ENCODE measurements at regions not wholly inside any gene's neighbourhood (a gene's known extent, or its start where the extent isn't known, plus 50 kb on each side); places are given as distances from the start of the nearest gene placed in this dataset.

GRCh38 chr2:150762571-150762970, 275.1 kb upstream of the RND3 start:
- Histone ChIP-seq H3K27ac (no peak overlapping the region), H3K36me3 (no peaks in the 10 kb centered on the region), H3K4me1 (no peaks in the 10 kb centered on the region), H3K9me3 (no peaks in the 10 kb centered on the region), H3K4me3 (no peak overlapping the region), H3K27me3 (no peaks in the 10 kb centered on the region)
- DNase-seq = no peak
- 39 to 66% methylated on average over 2 of the region's 2 CpGs for WGBS, 2 donors
- TF ChIP-seq POLR2A (IDR thresholded peaks at IDR 0.05) (no peak), CTCF (IDR thresholded peaks at IDR 0.05) (no peak)
- intact Hi-C loops (cut with DNase I) = no loop called here

- Histone ChIP-seq H3K27ac (no peak overlapping the region), H3K4me3 (no peak overlapping the region), H3K4me1 (no peaks in the 10 kb centered on the region), H3K36me3 (no peaks in the 10 kb centered on the region), H3K27me3 (no peaks in the 10 kb centered on the region), H3K9me3 (no peaks in the 10 kb centered on the region)
- 0% methylated on average over 1 of the region's 1 CpG for WGBS, 2 donors
- intact Hi-C loops (cut with DNase I) = no loop called here
- no peak for DNase-seq
- no peak for TF ChIP-seq POLR2A (IDR thresholded peaks at IDR 0.05)
These were observed 272.1 kb upstream of the RND3 start for GRCh38 chr2:150759531-150759930.

- H3K27me3 ChIP-seq = no peaks in the 10 kb centered on the region
- H3K4me3 ChIP-seq = no peak overlapping the region
- no peak for DNase-seq
- intact Hi-C loops (cut with DNase I) = no loop called here
- TF ChIP-seq CTCF (IDR thresholded peaks at IDR 0.05) = no peak
- no peak for TF ChIP-seq POLR2A (IDR thresholded peaks at IDR 0.05)
- WGBS, 2 donors = 33 to 47% methylated on average over 3 of the region's 3 CpGs
- H3K36me3 ChIP-seq = no peaks in the 10 kb centered on the region
- H3K4me1 ChIP-seq = no peaks in the 10 kb centered on the region
- no peaks in the 10 kb centered on the region for H3K9me3 ChIP-seq
- no peak overlapping the region for H3K27ac ChIP-seq
These were observed 271.6 kb upstream of the RND3 start for GRCh38 chr2:150759106-150759505.

GRCh38 chr2:150752229-150752628, 264.8 kb upstream of the RND3 start:
- Histone ChIP-seq H3K27ac (no peak overlapping the region), H3K4me1 (no peaks in the 10 kb centered on the region), H3K36me3 (no peaks in the 10 kb centered on the region), H3K27me3 (no peaks in the 10 kb centered on the region), H3K9me3 (no peaks in the 10 kb centered on the region), H3K4me3 (no peak overlapping the region)
- intact Hi-C loops (cut with DNase I) = no loop called here
- no peak for DNase-seq
- TF ChIP-seq POLR2A (IDR thresholded peaks at IDR 0.05) = no peak
- no peak for TF ChIP-seq CTCF (IDR thresholded peaks at IDR 0.05)

- TF ChIP-seq POLR2A (IDR thresholded peaks at IDR 0.05) (no peak), CTCF (IDR thresholded peaks at IDR 0.05) (no peak)
- H3K4me3 ChIP-seq = no peak overlapping the region
- H3K27me3 ChIP-seq = no peaks in the 10 kb centered on the region
- 69 to 74% methylated on average over 1 of the region's 1 CpG for WGBS, 2 donors
- H3K4me1 ChIP-seq = no peaks in the 10 kb centered on the region
- intact Hi-C loops (cut with DNase I) = no loop called here
- DNase-seq = no peak
- no peaks in the 10 kb centered on the region for H3K9me3 ChIP-seq
- no peaks in the 10 kb centered on the region for H3K36me3 ChIP-seq
- no peak overlapping the region for H3K27ac ChIP-seq
These were observed 263.3 kb upstream of the RND3 start for GRCh38 chr2:150750720-150751119.

- Histone ChIP-seq H3K27ac (no peak overlapping the region), H3K27me3 (no peaks in the 10 kb centered on the region), H3K4me1 (no peaks in the 10 kb centered on the region), H3K36me3 (no peaks in the 10 kb centered on the region), H3K4me3 (no peak overlapping the region), H3K9me3 (no peaks in the 10 kb centered on the region)
- DNase-seq = no peak
- intact Hi-C loops (cut with DNase I) = no loop called here
- TF ChIP-seq CTCF (IDR thresholded peaks at IDR 0.05) (no peak), POLR2A (IDR thresholded peaks at IDR 0.05) (no peak)
- 72 to 82% methylated on average over 4 of the region's 4 CpGs for WGBS, 2 donors
These were observed 254.6 kb upstream of the RND3 start for GRCh38 chr2:150742094-150742493.

Measured in esophagus squamous epithelium (tissue), 5 donors.